ENCODE measurements at regions not wholly inside any gene's neighbourhood (a gene's known extent, or its start where the extent isn't known, plus 50 kb on each side); places are given as distances from the start of the nearest gene placed in this dataset.

DNA sequence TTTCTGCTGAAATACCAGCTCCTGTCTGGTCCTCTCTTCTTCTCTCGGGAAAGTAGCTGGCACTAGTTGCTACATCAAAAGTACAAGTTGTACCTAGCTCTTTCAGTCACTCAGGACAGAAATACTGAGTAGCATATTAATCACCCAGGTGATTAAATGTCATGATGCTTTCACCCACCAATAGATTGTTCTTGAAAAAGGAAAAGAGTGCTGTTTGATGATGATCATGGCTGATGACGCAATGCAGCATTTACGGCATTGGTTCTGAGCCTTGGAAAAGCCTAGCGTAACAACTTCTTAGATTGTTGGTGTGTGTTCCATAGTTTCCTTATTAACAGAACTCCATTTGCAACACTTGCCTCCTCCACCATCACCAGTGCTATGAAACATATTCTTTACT lies 190.7 kb downstream of the CDH7 start:
- Histone ChIP-seq H3K9me3 (ENCODE audit: control insufficient read depth in 2 of 3, insufficient read depth in 1 of 3, low read length in 3 of 3) (no peaks in the 10 kb centered on the region), H3K27ac (ENCODE audit: low read depth in 2 of 2, low read length in 2 of 2) (no peak overlapping the region), H3K36me3 (ENCODE audit: control insufficient read depth in 2 of 3, insufficient read depth in 3 of 3, low read length in 3 of 3) (no peaks in the 10 kb centered on the region), H3K4me3 (ENCODE audit: low read length in 3 of 3) (no peak overlapping the region), H3K9ac (ENCODE audit: low read length in 3 of 3) (no peak overlapping the region), H3K27me3 (ENCODE audit: control insufficient read depth, insufficient read depth, low read length) (no peaks in the 10 kb centered on the region), H3K4me1 (ENCODE audit: control insufficient read depth in 2 of 3, insufficient read depth in 2 of 3, low read depth in 1 of 3, low read length in 3 of 3) (no peaks in the 10 kb centered on the region)
- intact Hi-C loops (cut with DNase I) = no loop called here
- DNase-seq (no peak), FAIRE-seq (no peak)
- TF ChIP-seq CTCF (IDR thresholded peaks at IDR 0.05; ENCODE audit: borderline replicate concordance, extremely low read depth, insufficient read depth) = no peak
